AG04449 (cell line): ENCODE measurements at regions not wholly inside any gene's neighbourhood (a gene's known extent, or its start where the extent isn't known, plus 50 kb on each side); places are given as distances from the start of the nearest gene placed in this dataset.

Experiments used
- CTCF ChIA-PET: fragments of 350-600 bp; formaldehyde crosslinking; extraction: SDS; loops from one replicate; lab custom pipeline; 2021; ENCODE audit warnings: antibody characterized with exemption; lab: Yijun Ruan, JAX
- POLR2A ChIA-PET: fragments of 400-600, 350-600 bp; formaldehyde crosslinking; extraction: SDS; loops from one replicate; lab custom pipeline; 2020; ENCODE audit warnings: antibody characterized with exemption, inconsistent platforms; lab: Yijun Ruan, JAX
- DNase-seq: peaks from one replicate; pipeline ENCODE4 v3.0.0-alpha.2; 2010; ENCODE audit warnings: low read depth, low spot score
- H3K4me3 ChIP-seq: 2 replicates; pipeline ENCODE4 v1.5.1; 2011; ENCODE audit warnings: low read depth, mild to moderate bottlenecking, control low read depth, low read length
- TF ChIP-seq, protein P1 (sequence below): IDR thresholded peaks from one replicate; pipeline ENCODE4 v1.5.1; 2011; ENCODE audit warnings: mild to moderate bottlenecking, moderate library complexity, low read length, control low read depth, inconsistent platforms; ENCODE audit not compliant: insufficient read depth; ENCODE audit errors: missing control alignments

DNA sequence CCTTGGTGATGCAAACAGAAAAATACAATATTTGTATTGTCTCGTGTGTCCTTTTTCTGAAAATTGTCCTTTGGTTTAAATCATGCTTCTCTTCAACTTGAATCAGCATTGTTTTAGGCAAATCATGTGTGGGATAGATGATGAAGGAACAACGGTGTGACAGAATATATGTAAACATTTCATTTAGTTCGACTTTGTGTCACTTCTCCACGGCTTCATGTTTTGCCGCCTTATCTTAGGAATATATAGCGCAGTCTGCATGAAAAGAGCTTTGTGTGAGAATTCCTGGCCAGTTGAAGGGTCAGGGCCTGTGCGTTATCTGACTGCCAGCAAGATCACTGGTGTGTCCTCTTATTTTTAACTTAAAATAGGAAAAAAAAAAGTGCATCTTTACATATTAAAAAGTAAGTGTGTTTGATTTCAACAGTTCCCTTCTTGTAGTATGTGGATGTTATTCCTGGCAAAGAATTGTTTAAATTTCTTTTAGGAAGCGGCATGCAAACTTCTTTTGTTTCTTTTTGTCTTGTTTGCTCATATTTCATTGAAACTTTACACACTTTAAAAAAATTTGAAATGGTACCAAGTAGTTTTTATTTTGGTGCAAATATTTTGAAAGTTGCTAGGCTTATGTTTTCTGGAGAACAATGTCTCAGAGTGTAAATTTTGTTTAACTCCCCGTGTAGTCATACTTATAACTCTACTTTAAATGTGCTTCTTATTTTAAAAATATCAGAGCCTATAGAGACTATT is 465.2 kb downstream of the USP25 start:
- peak overlapping the region; percentile 48 for H3K4me3 ChIP-seq
- no peak for DNase-seq
- ChIA-PET CTCF (interaction anchor here (1.1 kb wide), 1 partner anchor 135 kb away, joined by 3 read pairs; no protein-coding TSS in a partner anchor), POLR2A (no interaction called here)
- TF ChIP-seq, protein P1, sequence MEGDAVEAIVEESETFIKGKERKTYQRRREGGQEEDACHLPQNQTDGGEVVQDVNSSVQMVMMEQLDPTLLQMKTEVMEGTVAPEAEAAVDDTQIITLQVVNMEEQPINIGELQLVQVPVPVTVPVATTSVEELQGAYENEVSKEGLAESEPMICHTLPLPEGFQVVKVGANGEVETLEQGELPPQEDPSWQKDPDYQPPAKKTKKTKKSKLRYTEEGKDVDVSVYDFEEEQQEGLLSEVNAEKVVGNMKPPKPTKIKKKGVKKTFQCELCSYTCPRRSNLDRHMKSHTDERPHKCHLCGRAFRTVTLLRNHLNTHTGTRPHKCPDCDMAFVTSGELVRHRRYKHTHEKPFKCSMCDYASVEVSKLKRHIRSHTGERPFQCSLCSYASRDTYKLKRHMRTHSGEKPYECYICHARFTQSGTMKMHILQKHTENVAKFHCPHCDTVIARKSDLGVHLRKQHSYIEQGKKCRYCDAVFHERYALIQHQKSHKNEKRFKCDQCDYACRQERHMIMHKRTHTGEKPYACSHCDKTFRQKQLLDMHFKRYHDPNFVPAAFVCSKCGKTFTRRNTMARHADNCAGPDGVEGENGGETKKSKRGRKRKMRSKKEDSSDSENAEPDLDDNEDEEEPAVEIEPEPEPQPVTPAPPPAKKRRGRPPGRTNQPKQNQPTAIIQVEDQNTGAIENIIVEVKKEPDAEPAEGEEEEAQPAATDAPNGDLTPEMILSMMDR, result no peak

DNA sequence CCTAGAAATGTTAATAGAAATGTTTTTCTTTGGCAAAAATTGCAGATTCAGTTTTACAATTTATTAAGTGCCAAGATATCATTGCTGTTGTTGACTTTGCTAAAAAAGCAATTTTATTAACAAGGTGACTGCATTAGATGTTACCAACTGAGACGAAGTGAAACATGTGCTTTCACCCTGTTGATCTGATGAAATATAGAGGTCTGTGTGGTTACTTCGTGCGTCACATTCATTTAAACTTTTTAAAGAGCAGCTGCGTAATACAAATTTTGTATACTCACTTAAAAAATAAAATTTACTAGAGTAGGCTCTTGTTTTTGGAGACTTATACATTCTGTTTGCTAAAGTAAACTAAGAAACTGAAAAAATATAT is 465.7 kb downstream of the USP25 start:
- ChIA-PET POLR2A (no interaction called here), CTCF (interaction anchor here (1.2 kb wide), 1 partner anchor 8 kb away, joined by 3 read pairs; no protein-coding TSS in a partner anchor)
- TF ChIP-seq, protein P1, result no peak
- H3K4me3 ChIP-seq, result peak overlapping the region; percentile 48
- DNase-seq, result no peak

DNA sequence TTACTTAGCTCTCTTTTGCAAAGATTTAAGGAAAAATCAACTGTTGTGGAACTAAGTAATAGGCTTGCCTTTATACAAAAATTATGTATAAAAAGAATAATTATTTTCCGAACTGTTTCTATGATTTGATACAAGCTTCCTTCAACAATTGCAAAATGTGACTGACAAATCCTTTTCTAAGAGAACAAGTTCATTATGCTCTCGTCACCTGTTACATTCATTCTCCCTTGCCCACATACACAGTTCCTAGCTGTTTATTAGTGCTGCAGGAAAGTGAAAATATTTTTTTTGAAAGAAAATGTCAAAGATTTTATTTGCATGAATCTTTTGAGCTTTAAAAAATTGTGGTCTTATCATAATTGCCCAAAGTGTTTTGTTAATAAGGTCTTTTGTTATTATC is 466.2 kb downstream of the USP25 start:
- TF ChIP-seq, protein P1, result no peak
- POLR2A ChIA-PET, result no interaction called here
- DNase-seq, result no peak
- CTCF ChIA-PET, result interaction anchor here (1.2 kb wide), 1 partner anchor 9 kb away, joined by 3 read pairs; no protein-coding TSS in a partner anchor
- peak overlapping the region; percentile 48 for H3K4me3 ChIP-seq

DNA sequence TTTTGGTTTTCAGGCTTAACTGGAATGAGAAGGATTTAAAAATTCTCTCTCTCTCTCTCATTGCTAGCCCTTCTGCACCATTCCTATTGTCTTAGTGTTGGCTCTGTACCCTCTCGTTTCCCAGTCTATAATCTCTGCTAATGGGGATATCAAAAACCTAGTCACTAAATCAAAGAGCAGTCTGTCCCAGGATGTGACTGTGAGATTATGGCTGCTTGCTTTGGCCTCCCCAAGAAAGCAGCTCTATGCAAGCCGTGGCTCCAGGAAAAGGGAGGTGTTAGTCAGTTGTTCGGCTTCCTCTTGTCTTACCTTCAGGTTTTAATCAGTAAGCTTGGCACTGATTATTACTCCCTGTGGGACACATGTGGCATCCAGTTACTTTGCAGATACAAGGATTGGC is 468.8 kb downstream of the USP25 start:
- H3K4me3 ChIP-seq, result no peak overlapping the region
- POLR2A ChIA-PET, result no interaction called here
- no peak for DNase-seq
- CTCF ChIA-PET, result no interaction called here
- TF ChIP-seq, protein P1, result no peak

DNA sequence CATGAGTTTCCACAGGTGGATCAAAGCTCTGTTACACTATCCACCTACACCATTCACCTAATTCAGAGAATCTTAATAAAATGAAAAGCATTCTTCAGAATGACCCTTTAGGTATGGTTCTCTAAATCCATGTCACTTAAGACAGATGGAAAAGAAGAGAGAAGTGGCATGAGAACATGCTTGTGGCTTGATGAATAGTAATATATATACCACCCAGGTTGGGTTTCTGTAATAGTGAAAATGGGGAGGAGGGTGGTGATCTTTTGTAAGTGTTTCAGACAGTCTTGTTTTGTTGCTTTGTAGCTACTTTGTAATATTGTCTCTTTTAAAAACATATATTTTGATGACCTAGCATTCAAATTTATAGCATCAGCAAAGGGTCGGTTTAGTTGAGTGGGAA is 469.8 kb downstream of the USP25 start:
- ChIA-PET CTCF (no interaction called here), POLR2A (no interaction called here)
- DNase-seq, result no peak
- H3K4me3 ChIP-seq, result no peak overlapping the region
- TF ChIP-seq, protein P1, result no peak

DNA sequence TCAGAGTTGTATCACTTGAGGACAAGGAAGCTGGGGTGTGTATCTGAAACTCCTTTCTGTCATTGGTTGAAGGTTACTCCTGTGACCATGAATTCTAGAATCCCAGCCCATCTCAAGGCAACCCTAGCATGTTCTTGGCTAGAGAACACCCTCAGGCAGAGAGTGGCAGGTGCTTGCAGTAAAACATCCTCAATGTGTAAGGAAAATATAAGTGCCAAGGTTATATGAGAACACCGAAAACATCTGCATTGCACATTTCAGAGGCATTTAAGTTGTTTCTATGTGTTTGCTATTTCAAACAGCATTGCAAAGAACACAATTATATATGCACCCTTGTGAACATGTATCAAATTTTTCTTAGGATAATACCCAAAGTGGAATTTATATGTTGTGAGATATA is 471.9 kb downstream of the USP25 start:
- TF ChIP-seq, protein P1, result no peak
- ChIA-PET POLR2A (no interaction called here), CTCF (no interaction called here)
- no peak overlapping the region for H3K4me3 ChIP-seq
- no peak for DNase-seq
